ENCODE measurements at regions not wholly inside any gene's neighbourhood (a gene's known extent, or its start where the extent isn't known, plus 50 kb on each side); places are given as distances from the start of the nearest gene placed in this dataset.

DNA sequence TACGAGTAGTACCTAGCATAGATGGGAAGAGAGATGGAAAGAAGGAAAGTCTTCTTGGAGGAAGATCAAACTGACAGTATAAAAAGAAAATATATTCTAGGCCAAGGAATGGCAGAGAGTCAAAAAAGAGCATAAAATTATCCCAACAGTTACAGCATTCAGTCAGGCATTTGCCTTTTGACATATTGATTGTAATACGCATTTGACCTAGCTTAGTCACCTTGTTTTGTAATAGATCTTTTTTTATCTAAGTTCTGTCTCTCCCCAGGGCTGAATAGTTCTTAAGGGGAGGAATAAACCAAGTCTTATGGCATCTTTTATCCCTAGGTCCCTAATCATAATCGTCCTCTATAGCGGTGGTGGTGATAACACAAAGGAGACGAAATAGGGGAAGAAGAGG is 657.3 kb upstream of the PIK3C3 start:
- no peak for DNase-seq (ENCODE audit: low read depth in 2 of 2)
- TF ChIP-seq, protein P1, sequence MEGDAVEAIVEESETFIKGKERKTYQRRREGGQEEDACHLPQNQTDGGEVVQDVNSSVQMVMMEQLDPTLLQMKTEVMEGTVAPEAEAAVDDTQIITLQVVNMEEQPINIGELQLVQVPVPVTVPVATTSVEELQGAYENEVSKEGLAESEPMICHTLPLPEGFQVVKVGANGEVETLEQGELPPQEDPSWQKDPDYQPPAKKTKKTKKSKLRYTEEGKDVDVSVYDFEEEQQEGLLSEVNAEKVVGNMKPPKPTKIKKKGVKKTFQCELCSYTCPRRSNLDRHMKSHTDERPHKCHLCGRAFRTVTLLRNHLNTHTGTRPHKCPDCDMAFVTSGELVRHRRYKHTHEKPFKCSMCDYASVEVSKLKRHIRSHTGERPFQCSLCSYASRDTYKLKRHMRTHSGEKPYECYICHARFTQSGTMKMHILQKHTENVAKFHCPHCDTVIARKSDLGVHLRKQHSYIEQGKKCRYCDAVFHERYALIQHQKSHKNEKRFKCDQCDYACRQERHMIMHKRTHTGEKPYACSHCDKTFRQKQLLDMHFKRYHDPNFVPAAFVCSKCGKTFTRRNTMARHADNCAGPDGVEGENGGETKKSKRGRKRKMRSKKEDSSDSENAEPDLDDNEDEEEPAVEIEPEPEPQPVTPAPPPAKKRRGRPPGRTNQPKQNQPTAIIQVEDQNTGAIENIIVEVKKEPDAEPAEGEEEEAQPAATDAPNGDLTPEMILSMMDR (IDR thresholded peaks at IDR 0.05; ENCODE audit: low read depth, low read length) = no peak
- no peak overlapping the region for H3K4me3 ChIP-seq (replicated peaks in 1 of 2; ENCODE audit: low read depth in 2 of 2, low read length in 2 of 2)

- H3K4me3 ChIP-seq (replicated peaks in 1 of 2; ENCODE audit: low read depth in 2 of 2, low read length in 2 of 2) = no peak overlapping the region
- no peak for DNase-seq (ENCODE audit: low read depth in 2 of 2)
- TF ChIP-seq, protein P1 (IDR thresholded peaks at IDR 0.05; ENCODE audit: low read depth, low read length) = no peak
Measured at GRCh38 chr18:41269294-41269693, 685.7 kb upstream of the PIK3C3 start.

DNA sequence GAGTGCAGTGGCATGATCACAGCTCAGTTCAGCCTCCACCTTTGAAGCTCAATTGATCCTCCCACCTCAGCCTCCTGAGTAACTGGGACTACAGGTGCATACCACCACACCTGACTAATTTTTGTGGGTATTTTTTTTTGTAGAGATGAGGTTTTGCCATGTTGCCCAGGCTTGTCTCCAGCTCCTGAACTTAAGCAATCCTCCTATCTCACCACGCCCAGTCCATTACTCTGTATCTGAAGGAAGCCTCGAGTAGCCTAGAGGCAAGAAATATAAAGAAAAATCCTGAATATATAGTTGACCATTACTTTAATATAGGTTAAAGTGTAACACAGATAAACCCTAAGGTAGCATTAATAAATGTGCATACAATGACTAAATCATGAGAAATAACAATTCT is 686.8 kb upstream of the PIK3C3 start:
- no peak overlapping the region for H3K4me3 ChIP-seq (replicated peaks in 1 of 2; ENCODE audit: low read depth in 2 of 2, low read length in 2 of 2)

GRCh38 chr18:41266616-41267015 is 688.4 kb upstream of the PIK3C3 start:
- peak; percentile 44 to 90 for DNase-seq (ENCODE audit: low read depth in 2 of 2)
- no peak overlapping the region for H3K4me3 ChIP-seq (replicated peaks in 1 of 2; ENCODE audit: low read depth in 2 of 2, low read length in 2 of 2)
- TF ChIP-seq, protein P1 (IDR thresholded peaks at IDR 0.05; ENCODE audit: low read depth, low read length) = no peak

More for the DNA sequence above, 686.8 kb upstream of the PIK3C3 start:
- no peak for DNase-seq (ENCODE audit: low read depth in 2 of 2)
- TF ChIP-seq, protein P1 (IDR thresholded peaks at IDR 0.05; ENCODE audit: low read depth, low read length) = no peak

- no peak overlapping the region for H3K4me3 ChIP-seq (replicated peaks in 1 of 2; ENCODE audit: low read depth in 2 of 2, low read length in 2 of 2)
- TF ChIP-seq, protein P1 (IDR thresholded peaks at IDR 0.05; ENCODE audit: low read depth, low read length) = no peak
- no peak for DNase-seq (ENCODE audit: low read depth in 2 of 2)
Measured at GRCh38 chr18:41266204-41266603, 688.8 kb upstream of the PIK3C3 start.

DNA sequence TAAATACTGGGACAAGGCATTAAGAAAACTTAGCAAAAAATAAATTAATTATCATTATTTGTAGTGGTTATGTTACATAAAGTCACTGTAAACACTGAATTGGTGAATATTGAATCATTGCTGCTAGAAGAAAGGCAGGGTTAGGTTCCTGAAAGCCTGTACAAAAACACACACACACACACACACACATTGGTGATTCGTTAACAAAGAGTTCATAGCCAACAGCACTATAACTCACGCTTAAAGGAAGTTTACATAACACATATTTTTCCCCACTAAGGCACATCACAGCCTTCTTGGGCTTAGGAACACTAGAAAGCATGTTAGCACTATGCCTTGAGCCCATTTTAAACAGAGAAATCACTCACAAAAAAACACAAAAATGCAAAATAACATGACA is 690.0 kb upstream of the PIK3C3 start:
- TF ChIP-seq, protein P1 (IDR thresholded peaks at IDR 0.05; ENCODE audit: low read depth, low read length) = no peak
- DNase-seq (ENCODE audit: low read depth in 2 of 2) = peak; percentile 9 to 10

DNA sequence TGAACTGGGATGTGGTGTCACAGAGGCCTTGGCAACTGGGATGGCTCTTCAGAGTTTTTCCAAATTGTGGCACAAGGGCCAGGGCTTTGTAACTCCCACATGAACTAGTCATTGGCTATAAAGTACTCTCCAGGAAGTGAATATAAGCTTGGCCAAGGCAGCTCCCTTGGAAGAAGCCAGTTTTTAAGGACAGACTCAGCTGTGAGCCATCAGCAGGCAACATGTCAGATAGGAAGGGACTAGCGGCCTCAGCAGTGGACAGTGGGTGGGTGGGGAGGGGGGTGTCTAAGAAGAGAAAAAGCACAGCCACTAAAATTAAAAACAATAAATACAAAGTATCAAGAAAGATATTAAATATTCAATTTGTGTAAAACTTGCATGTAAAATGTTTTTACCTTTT is 691.1 kb upstream of the PIK3C3 start:
- peak in 1 of 2 donors; percentile 15 for DNase-seq (ENCODE audit: low read depth in 2 of 2)
- TF ChIP-seq, protein P1 (IDR thresholded peaks at IDR 0.05; ENCODE audit: low read depth, low read length) = no peak
- no peak overlapping the region for H3K4me3 ChIP-seq (replicated peaks in 1 of 2; ENCODE audit: low read depth in 2 of 2, low read length in 2 of 2)

More for the DNA sequence above, 690.0 kb upstream of the PIK3C3 start:
- H3K4me3 ChIP-seq (replicated peaks in 1 of 2; ENCODE audit: low read depth in 2 of 2, low read length in 2 of 2) = no peak overlapping the region
